ENCODE measurements at regions not wholly inside any gene's neighbourhood (a gene's known extent, or its start where the extent isn't known, plus 50 kb on each side); places are given as distances from the start of the nearest gene placed in this dataset.

DNA sequence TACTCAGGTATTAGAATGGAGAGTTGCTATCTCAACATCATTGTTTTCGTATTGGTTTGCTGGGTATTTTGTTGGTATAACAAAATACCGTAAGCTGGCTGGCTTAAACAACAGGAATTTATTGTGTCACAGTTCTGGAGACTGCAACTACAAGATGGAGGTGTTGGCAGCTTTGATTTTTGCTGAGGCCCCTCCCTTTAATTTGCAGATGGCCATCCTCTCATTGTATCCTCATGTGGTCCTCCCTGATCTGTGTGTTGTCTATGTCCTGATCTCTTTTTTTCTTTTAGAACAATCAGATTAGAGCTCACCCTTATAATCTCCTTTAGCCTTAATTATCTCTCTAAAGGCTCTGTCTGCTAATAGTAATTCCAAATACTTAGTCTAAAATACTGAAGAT lies 299.8 kb upstream of the GOLIM4 start:
- no peak for DNase-seq (ENCODE audit: low spot score)

DNA sequence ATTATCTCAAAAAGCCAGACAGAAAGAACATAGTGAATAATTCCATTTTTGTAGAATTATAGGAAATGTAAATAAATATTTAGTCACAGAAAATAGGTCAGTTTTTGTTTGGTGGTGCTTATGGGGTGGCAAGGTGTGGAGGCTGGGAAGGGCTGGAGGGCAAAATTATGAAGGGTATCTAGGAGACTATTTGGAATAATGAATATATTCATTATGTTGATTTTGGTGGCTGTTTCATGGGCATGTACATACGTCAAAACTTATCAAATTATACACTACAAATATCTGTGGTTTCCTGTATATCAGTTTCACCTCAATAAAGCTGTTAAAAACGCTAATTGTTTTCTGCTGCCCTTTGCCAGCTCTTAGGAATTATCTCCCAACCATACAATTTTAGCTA lies 298.7 kb upstream of the GOLIM4 start:
- DNase-seq (ENCODE audit: low spot score) = no peak

DNA sequence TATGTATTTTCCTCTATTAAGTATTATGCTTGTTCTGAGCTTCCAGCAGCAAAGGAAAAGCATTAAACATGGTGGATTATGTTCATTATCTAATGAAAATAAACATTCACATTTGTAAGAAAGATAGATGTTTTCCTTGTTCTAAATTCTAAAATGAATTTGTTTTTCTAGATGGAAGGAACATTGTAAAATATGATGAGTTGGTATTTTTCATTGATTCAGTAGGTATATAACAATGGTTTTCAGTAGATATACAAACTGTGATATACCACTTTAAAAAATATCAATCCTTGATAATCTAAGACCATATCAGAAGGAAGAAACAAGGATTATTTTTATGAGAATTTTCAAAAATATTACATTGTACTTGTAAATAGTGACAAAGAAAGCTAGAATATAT lies 290.6 kb upstream of the GOLIM4 start:
- no peak for DNase-seq (ENCODE audit: low spot score)

DNA sequence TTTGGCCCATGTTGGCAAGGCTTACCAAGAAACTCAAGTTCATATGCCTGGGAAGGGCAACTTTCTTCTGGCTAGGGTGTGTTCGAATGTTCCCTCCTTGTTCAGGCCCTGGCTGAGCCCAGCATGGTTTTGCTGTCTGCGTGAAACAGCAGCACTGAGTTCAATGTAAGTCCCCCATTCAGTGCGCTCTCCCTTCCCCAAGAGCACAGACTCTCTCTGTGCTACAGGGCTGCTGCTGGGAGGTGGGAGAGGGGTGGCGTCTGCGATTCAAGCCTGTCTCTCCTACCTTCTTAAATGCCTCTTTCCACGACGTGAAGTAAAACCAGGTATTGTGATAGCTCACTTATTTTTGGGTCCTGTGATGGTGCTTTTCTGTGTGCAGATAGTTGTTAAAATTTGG lies 289.3 kb upstream of the GOLIM4 start:
- DNase-seq (ENCODE audit: low spot score) = no peak

DNA sequence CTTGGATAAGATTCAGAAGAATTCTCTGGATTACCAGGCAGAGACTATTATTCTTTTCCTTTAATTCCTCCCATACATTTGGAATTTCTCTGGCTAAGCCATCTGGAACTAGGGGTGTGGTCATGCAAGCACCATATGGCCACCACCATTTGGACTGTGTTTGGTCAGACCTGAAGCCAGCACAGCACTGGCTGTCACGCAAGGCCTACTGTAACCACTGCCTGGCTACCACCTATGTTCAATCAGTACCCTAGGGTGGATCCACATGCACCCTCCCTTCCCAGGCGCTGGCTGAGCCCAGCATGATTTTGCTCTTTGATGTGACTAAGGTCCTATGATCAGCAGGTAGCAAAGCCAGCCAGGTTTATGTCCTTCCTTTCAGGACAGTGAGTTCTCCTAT lies 287.8 kb upstream of the GOLIM4 start:
- DNase-seq (ENCODE audit: low spot score) = no peak

DNA sequence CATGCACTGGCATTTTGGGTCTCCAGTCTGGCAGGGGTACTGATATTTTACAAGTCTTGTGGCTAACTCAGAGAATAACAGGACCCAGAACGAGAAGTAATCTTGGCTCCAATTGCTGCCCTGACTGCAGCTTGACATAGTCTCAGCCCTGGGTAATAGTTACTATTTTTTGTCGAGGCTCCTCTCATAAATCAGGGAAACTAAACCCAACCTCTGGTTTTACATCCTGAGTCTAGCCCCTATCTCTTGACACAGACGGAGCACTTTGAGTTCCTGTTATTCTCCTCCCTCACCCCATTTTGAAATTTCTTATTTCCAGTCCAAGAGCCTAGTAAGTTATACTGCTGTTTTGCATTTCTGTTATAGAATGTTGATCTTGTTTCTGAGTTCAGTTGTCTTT lies 276.1 kb upstream of the GOLIM4 start:
- DNase-seq (ENCODE audit: low spot score) = no peak

DNA sequence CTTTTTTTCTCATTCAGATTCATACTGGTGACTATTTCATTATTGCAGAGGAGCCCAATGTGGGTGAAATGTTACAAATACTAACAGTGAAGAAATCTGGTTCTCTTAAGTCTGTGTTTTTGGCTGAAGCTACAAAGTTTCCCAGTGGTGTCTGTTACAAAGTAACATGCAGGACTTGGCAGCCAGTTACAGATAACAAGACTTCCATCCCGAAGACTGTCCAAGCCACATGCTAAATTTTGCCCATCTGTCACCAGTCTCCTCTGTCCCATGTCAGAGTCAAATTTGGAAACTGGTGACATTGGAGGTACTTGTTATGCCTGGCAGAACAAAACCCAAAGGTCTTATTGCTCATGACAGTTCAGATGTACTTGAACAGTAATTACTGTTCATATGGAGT lies 269.2 kb upstream of the GOLIM4 start:
- DNase-seq (ENCODE audit: low spot score) = no peak

DNA sequence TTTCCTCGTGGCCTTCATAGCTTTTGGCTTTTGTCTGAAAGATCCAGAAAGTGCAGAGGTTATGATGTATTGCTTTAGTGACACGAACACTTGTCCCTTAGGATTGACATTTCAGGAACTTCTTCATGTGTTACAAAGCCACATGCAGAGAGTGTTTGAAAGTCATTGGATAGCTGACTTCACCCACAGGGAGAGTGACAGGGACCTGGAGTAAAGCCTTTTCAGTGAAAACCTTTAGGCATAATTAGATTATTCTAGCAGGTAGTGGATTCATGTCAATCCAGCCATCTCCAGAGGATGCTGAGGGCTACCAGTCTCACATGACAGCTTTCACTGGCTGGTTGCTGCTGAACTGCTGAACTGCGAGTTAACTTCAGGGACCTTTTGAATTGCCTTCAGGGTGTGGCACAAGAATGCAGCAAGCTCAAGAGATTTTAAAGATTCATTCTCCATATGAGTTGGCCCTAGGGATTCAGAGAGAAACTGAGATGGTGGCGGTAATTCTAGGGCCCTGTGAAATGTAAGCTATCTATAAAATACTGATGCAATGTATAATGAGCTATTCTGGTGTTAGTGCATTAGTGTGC lies 267.0 kb upstream of the GOLIM4 start:
- DNase-seq (ENCODE audit: low spot score) = no peak

DNA sequence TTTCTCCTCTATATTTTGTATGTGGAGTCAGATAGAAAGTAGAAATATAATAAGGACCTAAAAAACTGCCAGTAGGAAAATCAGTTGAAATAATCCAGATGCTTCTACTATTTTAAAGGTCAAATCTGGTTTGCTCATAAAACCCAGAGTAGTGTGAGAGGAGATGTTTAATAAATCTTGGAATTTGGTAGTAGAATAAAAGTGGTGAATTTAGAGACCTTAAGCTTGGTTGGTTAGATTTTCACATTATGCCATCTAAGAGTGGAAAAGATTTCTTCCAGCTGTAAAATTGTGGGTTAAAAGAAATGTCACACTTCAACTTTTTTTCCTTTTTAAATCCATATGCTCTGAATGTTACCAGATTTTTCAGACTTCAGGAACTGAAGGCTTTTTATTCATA lies 266.4 kb upstream of the GOLIM4 start:
- DNase-seq (ENCODE audit: low spot score) = no peak

DNA sequence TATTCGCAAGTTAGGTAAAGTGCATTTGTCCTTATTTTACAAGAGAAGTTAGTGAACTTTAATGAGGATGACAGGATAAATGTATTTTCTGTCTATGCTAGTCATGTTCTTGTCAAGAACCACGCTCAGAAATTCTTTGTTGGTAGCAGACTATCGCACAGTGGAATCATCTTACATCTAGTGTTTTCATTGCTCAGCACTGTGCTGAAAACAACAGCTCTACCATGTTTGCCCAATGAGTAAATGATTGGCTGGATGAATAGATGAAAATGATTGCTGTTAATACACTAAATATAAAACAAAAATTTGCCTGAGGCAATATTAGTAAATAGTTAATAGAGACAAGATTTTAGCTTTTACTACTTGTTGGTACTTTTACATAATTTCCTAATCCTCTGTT lies 265.3 kb upstream of the GOLIM4 start:
- DNase-seq (ENCODE audit: low spot score) = no peak

DNA sequence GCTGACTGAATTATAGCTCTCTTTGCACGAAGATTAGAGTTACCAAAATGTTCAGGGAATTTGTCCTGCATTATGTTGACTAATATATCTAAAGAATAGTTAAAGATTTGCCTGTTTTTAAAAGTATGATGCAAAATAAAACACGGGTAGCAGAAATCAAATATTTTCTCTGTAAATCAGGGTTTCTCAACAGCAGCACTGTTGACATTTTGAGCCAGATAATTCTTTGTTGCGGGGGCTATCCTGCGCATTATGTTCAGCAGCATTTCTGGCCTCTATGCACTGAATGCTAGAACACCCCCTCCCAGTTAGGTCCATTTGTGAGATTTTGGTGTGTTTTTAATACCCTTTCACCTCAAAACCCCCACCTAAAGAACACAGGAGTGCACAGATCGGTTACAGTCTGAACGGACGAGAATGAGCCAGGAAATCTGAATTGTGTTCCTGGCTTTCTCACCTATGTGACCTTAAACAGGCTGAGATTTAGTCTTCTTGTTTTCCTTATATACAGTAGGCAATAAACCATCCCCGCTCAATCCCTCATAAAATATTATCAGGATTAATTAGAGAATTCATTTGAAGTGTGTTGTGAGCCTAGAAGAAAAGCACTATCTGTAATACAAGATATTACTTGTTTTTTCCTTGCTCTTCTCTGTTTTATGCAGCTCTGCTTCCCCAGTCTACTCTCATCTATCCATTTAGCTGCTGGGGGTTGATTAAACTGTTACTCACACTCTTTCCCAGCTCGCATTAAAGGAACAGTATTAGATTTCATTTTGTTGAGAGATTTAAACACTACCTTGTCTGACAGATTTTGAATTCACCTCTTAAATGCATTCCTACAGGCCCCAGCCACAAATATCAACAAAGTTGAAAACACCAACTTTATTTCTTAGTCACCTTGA lies 247.5 kb upstream of the GOLIM4 start:
- DNase-seq (ENCODE audit: low spot score) = no peak

DNA sequence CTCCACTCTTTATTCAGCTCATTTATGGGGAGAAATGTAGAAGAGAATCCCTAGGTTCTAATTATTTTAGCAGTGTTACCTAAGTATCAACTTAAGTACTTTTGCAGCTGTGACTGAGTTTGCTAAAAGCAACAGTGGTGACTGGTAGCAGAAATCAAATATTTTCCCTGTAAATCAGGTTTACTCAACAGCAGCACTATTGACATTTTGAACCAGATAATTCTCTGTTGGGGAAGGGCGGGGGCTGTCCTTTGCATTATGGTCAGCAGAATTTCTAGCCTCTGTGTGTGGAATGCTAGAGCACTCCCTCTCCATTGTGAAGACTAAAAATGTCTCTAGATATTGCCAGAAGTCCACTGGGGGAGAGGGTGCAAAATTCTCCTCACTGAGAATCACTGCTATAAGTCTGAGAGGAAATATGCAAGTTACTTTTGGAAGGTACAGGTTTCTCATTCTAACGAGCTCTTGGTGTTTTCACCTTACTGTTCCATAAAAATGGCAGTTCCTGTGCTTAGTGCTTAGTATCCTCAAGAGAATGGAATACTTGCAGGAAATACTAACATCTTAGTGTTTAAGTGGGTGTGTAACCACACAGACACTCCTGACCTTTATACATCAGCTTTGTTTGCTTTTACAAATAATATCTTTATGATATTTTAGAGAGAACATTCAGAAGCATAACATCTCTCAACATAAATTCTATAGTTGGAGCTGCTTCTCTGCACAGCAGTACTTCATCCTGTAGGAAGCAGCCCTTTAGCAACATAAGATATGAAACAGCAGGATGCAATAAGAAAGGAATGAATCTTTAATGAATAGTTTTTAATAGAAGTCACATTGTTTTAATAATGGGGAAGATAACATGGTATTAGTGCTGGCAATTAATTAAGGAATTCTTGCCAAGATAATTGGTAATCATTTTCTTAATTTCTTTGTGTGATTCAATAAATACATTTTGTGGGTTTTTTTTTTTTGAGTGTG lies 246.5 kb upstream of the GOLIM4 start:
- no peak for DNase-seq (ENCODE audit: low spot score)

DNA sequence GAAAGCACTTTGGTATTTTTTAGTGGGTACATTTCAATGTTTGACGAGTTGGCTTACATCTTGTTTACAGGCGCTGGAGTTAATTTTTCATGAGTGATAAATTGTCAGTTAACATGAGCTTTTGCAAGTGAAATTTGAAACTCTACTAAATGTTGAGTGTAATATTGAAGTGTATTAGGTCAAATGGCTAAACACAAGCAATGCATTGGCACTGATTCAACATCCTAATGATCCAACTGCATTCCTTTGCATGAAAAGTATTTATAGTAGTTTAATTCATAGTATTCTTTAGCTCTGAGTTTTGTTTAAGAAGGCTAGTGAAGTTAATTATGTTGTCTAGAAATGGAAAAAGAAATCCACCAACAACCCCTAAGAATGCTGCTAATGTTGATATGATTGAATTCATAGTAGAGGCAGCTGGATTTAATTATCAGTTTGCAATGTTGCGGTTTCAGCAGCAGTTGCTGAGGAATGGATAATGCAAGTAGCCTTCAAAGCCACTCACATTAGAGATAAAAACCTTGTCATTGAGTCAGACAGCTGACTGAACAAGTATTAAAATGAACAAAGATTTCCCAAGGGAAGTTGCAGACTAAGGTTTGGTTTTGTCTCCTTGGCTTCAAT lies 245.6 kb upstream of the GOLIM4 start:
- no peak for DNase-seq (ENCODE audit: low spot score)

DNA sequence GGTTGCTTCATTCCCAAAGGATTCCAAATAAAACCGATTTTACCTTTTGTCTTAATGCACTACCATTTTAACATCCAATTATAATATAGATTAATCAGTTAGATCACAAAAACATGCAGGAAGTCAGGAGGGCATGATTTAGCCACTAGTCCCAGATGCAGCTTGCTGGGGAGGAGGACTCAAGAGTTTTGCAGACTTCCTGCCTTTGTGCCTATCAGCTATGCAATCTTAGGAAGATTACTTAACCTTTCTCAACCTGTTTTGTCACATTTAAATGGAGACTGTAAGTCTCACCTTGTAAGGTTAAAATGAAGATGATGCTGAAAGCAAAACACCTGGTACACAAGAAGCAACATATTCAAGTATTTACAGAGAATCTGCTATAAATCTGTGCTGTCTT lies 242.4 kb upstream of the GOLIM4 start:
- DNase-seq (ENCODE audit: low spot score) = no peak

DNA sequence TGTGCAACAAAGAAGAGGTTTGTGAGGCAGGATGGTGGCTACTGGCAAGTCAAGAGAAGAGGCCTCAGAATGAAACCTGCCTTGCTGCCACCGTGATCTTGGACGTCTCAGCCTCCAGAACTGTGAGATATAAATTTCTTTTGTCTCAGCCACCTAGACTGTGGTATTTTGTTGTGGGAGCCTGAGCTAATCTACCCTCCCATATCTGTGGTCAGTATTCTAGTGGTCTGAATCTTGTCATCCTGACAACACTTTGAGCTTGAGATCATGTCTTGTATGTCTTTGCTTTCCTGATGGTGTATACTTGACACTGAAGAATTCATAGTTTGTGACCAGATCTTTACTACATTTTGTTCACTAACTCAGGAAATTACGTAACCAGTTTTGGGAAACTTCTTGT lies 240.6 kb upstream of the GOLIM4 start:
- no peak for DNase-seq (ENCODE audit: low spot score)

DNA sequence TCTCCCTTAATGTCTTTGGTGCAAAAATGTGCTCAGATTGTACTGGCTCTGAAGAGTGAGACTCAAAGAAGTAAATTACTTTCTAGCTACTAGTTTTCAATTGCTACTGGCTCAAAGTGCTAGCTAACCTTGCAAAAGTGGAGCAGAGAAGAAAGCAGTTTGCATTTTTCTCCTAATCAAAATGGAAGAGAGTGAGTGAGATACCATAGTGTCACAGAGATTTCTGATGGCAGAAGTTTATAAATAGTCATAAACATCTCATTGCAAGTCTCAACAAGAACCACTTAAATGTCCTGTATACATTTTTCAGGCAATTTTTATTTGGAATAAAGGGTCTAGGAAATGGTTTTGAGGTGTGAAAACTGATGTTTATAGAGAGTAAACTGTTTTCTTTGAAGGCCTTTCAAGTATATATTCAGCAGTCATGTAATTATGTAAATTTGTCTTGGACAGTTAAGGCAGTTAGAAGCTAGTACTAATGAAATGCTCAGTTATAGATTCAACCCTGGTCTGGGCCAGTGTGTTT lies 237.7 kb upstream of the GOLIM4 start:
- no peak for DNase-seq (ENCODE audit: low spot score)

DNA sequence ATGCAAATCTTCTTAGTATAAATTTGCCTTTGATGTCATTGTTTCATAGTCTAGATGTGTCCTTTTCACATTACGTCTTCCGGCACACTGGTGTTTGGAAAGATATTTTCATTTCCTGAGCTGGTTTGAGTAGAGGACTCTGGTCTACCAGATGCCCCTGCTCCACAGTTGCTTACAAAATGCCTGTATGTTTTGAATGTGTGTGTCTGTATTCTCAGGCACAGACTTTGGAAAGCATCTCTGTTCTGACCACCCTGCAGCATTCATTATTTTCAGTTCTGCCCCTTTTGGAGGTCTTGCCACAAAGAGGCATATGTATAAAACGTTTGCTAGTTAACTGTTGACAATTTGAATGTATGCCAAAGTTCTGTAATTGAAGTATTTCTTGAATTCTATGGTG lies 236.0 kb upstream of the GOLIM4 start:
- DNase-seq (ENCODE audit: low spot score) = no peak

DNA sequence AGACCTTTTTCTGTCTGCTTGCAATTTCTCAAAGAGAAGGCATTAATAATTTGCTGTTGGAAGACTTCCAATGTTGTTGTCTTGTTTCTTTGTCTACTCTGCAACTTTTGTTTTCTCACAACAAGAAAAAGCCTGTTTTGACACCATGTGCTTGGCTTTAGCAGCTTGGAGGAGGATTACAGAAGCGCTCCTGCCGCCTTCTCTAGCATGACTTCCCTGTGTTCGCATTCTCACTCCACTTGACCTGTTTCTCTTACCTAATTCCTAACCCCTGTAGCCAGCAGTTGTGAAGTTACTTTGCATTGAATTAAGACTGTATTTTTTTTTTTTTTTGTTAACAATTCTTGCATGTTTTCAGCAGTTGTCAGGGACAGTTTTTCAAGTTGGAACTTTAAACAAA lies 235.3 kb upstream of the GOLIM4 start:
- no peak for DNase-seq (ENCODE audit: low spot score)

DNA sequence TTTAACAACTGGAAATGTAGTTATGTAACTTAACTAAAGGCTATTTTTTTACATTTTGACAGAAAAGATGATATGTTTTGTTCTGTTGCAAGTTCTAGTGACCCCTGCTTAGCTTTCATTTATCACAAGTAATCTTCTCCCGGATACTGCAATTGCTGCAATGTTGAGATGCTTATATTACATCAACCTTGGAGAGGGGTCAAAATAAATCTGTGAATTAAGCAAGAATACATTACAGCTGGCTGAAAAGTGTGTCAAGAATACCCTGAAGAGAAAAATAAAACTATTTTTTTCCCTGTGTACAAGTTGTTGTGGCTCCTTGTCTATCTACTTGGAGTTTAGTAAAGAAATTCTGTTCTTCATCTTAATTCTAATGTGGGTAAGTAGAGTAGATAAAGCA lies 232.1 kb upstream of the GOLIM4 start:
- DNase-seq (ENCODE audit: low spot score) = no peak

DNA sequence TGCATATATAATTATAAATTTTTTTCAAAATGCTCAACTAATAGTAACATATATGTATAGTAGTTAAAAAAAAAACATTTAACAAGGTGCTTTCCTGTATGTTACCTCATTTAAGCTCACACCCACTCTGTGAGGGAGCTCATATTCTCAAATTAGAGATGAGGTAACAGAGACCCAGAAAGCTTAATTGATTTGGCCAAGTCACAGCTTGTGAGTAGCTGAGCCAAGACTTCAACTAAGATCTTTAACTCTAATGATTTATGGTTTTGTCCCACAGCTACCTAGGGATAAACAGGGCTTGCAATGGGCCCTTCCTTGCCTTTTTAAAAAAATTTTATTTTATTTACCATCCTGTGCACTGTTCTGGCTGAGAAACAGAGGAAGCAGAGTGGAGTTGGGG lies 230.0 kb upstream of the GOLIM4 start:
- DNase-seq (ENCODE audit: low spot score) = no peak

DNA sequence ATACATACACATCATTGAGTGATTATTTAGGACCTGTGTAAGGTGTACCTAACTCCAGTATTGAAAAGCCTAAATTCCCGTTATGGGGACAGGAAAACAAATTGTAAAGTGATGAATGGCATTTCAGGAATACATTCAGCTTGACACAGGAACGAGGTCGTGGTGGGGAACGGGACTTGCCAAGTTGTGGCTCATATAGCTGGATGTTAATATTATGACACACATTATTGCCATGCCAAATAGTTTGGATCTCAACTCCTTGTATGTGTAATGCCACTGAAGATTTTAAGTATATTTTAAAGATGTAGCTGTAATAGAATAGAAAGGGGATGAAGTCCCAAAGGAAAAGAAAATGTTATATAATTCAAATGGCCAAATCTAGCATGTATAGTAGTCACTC lies 227.2 kb upstream of the GOLIM4 start:
- DNase-seq (ENCODE audit: low spot score) = no peak

DNA sequence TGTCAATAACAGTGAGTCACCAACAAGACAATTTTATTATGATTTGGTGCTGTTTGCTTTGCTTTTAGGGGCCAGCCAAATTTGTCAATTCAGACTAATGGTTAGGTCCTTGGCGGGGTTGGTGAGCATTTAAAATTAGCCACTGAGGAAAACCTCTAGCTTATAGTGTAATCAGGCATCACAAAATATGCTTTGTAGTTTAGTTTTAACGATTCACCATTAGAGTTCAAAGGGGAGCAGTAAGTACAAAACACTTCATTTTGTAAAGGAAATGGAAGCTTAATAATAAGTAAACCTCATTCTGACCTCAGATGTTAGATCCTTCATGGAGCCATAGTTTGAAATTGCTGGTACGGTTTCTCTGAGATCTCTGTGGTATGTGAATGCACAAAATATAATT lies 218.4 kb upstream of the GOLIM4 start:
- no peak for DNase-seq (ENCODE audit: low spot score)

All from germinal center (tissue), 1 donor.